ENCODE measurements at regions not wholly inside any gene's neighbourhood (a gene's known extent, or its start where the extent isn't known, plus 50 kb on each side); places are given as distances from the start of the nearest gene placed in this dataset.

GRCh38 chr6:21710216-21710615 lies 116.7 kb downstream of the SOX4 start:
- Histone ChIP-seq H3K4me1 (peaks cover 0 to 9% (median 0%) of the 10 kb centered on the region in 4 donors), H3K36me3 (no peaks in the 10 kb centered on the region), H3K4me3 (no peak overlapping the region), H3K27ac (no peak overlapping the region), H3K27me3 (no peaks in the 10 kb centered on the region), H3K9me3 (no peaks in the 10 kb centered on the region)
- intact Hi-C loops (cut with DNase I; ENCODE audit: low total_unique reads) = no loop called here
- TF ChIP-seq CTCF (IDR thresholded peaks at IDR 0.05) = no peak
- DNase-seq = no peak

GRCh38 chr6:21710908-21711627 lies 117.5 kb downstream of the SOX4 start:
- Histone ChIP-seq H3K36me3 (no peaks in the 10 kb centered on the region), H3K4me3 (no peak overlapping the region), H3K27ac (no peak overlapping the region), H3K9me3 (no peaks in the 10 kb centered on the region), H3K4me1 (peaks cover 0 to 9% (median 0%) of the 10 kb centered on the region in 4 donors), H3K27me3 (no peaks in the 10 kb centered on the region)
- TF ChIP-seq CTCF (IDR thresholded peaks at IDR 0.05) = no peak
- DNase-seq = no peak
- intact Hi-C loops (cut with DNase I; ENCODE audit: low total_unique reads) = no loop called here

GRCh38 chr6:21712213-21712612 lies 118.7 kb downstream of the SOX4 start:
- Histone ChIP-seq H3K27ac (no peak overlapping the region), H3K4me1 (peaks cover 0 to 9% (median 0%) of the 10 kb centered on the region in 4 donors), H3K4me3 (no peak overlapping the region), H3K27me3 (no peaks in the 10 kb centered on the region), H3K36me3 (no peaks in the 10 kb centered on the region), H3K9me3 (no peaks in the 10 kb centered on the region)
- DNase-seq = no peak
- intact Hi-C loops (cut with DNase I; ENCODE audit: low total_unique reads) = no loop called here
- TF ChIP-seq CTCF (IDR thresholded peaks at IDR 0.05) = no peak

- no peak for DNase-seq
- intact Hi-C loops (cut with DNase I; ENCODE audit: low total_unique reads) = no loop called here
- Histone ChIP-seq H3K27me3 (no peaks in the 10 kb centered on the region), H3K4me1 (peaks cover 0 to 9% (median 0%) of the 10 kb centered on the region in 4 donors), H3K27ac (no peak overlapping the region), H3K36me3 (no peaks in the 10 kb centered on the region), H3K9me3 (no peaks in the 10 kb centered on the region), H3K4me3 (no peak overlapping the region)
- TF ChIP-seq CTCF (IDR thresholded peaks at IDR 0.05) = no peak
Observed at GRCh38 chr6:21713481-21713880, 119.9 kb downstream of the SOX4 start.

- no peak for TF ChIP-seq CTCF (IDR thresholded peaks at IDR 0.05)
- intact Hi-C loops (cut with DNase I; ENCODE audit: low total_unique reads) = no loop called here
- Histone ChIP-seq H3K9me3 (peaks cover 0 to 8% (median 0%) of the 10 kb centered on the region in 3 donors), H3K4me3 (no peak overlapping the region), H3K4me1 (peaks cover 0 to 9% (median 0%) of the 10 kb centered on the region in 4 donors), H3K27me3 (no peaks in the 10 kb centered on the region), H3K36me3 (no peaks in the 10 kb centered on the region), H3K27ac (no peak overlapping the region)
- DNase-seq = no peak
Observed at GRCh38 chr6:21715180-21715579, 121.6 kb downstream of the SOX4 start.
